ENCODE measurements at regions not wholly inside any gene's neighbourhood (a gene's known extent, or its start where the extent isn't known, plus 50 kb on each side); places are given as distances from the start of the nearest gene placed in this dataset.

DNA sequence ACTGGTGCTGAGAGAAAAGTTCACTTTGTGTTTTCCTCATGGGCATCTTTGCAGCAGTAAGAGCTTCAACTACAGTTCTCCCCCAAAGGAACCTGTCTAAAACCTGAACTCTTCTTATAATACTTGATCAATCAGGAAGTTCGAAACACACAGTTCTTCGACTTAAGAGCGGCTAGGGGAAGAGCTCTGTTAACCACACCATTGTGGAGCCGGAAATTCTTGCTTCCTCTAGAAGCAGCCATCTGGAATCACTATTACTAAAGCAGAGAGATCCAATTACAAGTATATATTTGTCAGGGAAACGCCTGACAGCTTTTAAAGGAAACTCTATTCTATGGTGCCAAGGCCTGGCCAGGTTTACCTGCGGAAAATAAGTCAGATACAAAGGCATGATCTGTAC is 337.3 kb upstream of the CBLB start:
- intact Hi-C loops (cut with DNase I; ENCODE audit: low total_unique reads) (no loop called here), in situ Hi-C loops (cut with MboI; ENCODE audit: low pct_ligation_motif_present in 1 of 4, low pct_unique_long_range_greater_than_20kb in 1 of 4, low sequenced_read_pairs in 3 of 4) (no loop called here)
- no peak overlapping the region for H3K4me3 ChIP-seq
- H3K4me1 ChIP-seq = peaks cover 0 to 3% (median 0%) of the 10 kb centered on the region in 4 donors
- H3K27me3 ChIP-seq = no peaks in the 10 kb centered on the region
- no peaks in the 10 kb centered on the region for H3K36me3 ChIP-seq
- WGBS, 2 donors (ENCODE audit: low coverage in 1 of 2) = 69% methylated on average over 6 of the region's 6 CpGs; no CpG with 5 or more reads in 1 of the 2 donors
- TF ChIP-seq EP300 (IDR thresholded peaks at IDR 0.05; ENCODE audit: low read depth) = no peak
- TF ChIP-seq, protein P1, sequence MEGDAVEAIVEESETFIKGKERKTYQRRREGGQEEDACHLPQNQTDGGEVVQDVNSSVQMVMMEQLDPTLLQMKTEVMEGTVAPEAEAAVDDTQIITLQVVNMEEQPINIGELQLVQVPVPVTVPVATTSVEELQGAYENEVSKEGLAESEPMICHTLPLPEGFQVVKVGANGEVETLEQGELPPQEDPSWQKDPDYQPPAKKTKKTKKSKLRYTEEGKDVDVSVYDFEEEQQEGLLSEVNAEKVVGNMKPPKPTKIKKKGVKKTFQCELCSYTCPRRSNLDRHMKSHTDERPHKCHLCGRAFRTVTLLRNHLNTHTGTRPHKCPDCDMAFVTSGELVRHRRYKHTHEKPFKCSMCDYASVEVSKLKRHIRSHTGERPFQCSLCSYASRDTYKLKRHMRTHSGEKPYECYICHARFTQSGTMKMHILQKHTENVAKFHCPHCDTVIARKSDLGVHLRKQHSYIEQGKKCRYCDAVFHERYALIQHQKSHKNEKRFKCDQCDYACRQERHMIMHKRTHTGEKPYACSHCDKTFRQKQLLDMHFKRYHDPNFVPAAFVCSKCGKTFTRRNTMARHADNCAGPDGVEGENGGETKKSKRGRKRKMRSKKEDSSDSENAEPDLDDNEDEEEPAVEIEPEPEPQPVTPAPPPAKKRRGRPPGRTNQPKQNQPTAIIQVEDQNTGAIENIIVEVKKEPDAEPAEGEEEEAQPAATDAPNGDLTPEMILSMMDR (IDR thresholded peaks at IDR 0.05) = no peak
- TF ChIP-seq POLR2AphosphoS5 (IDR thresholded peaks at IDR 0.05) = no peak
- TF ChIP-seq POLR2A (IDR thresholded peaks at IDR 0.05) = no peak
- peak overlapping the region in 1 of 4 donors; percentile 21 for H3K27ac ChIP-seq
- no peak for DNase-seq
- no peaks in the 10 kb centered on the region for H3K9me3 ChIP-seq

DNA sequence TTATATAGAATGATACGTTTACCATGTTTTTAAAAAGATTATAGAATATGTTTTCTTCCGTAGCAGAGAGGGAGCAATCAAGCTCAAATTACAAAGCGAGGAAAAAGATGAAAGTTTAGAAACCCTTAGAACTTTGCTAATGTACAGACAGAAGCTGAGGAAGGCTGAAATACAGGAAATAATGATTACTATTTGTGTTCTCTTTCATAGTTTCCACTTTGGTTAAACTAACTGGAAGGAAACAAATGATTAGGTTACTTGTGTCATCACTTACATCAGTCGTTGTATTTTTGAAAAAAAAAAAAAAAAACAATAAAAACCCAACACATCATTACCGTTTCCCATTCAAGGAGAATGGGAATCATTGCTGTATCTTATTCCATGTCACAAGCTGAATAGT is 337.8 kb upstream of the CBLB start:
- Histone ChIP-seq H3K4me1 (peaks cover 0 to 3% (median 0%) of the 10 kb centered on the region in 4 donors), H3K27ac (peak overlapping the region in 1 of 4 donors; percentile 21), H3K27me3 (no peaks in the 10 kb centered on the region), H3K4me3 (no peak overlapping the region), H3K36me3 (no peaks in the 10 kb centered on the region), H3K9me3 (no peaks in the 10 kb centered on the region)
- no peak for DNase-seq
- in situ Hi-C loops (cut with MboI; ENCODE audit: low pct_ligation_motif_present in 1 of 4, low pct_unique_long_range_greater_than_20kb in 1 of 4, low sequenced_read_pairs in 3 of 4) (no loop called here), intact Hi-C loops (cut with DNase I; ENCODE audit: low total_unique reads) (no loop called here)
- TF ChIP-seq POLR2AphosphoS5 (IDR thresholded peaks at IDR 0.05) (no peak), POLR2A (IDR thresholded peaks at IDR 0.05) (no peak), EP300 (IDR thresholded peaks at IDR 0.05; ENCODE audit: low read depth) (no peak)
- TF ChIP-seq, protein P1 (IDR thresholded peaks at IDR 0.05) = no peak
- WGBS, 2 donors (ENCODE audit: low coverage in 1 of 2) = 61 to 69% methylated on average over 5 of the region's 5 CpGs

DNA sequence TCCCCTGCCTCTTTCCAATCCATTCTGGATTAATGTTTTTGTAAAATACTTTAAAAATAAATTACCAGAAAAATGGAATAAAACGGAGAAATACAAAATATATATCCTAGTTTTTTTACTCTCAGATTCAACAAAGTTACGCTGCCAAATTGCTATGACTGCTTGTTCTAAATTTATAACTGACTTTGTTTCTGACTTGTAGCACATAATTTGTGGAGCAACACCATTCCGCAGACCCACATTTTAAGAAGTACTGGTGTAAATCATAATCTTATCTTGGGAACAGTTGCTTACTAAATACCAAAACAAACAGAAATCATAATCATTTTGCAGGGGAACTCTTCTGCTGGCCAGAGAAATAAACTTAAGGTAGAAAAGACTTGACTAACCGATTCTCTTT is 339.4 kb upstream of the CBLB start:
- H3K4me3 ChIP-seq = no peak overlapping the region
- no peak overlapping the region for H3K27ac ChIP-seq
- intact Hi-C loops (cut with DNase I; ENCODE audit: low total_unique reads) (no loop called here), in situ Hi-C loops (cut with MboI; ENCODE audit: low pct_ligation_motif_present in 1 of 4, low pct_unique_long_range_greater_than_20kb in 1 of 4, low sequenced_read_pairs in 3 of 4) (no loop called here)
- H3K36me3 ChIP-seq = no peaks in the 10 kb centered on the region
- no peak for DNase-seq
- H3K9me3 ChIP-seq = no peaks in the 10 kb centered on the region
- 61% methylated on average over 4 of the region's 4 CpGs for WGBS, 2 donors (ENCODE audit: low coverage in 1 of 2)
- no peaks in the 10 kb centered on the region for H3K27me3 ChIP-seq
- peaks cover 0 to 13% (median 0%) of the 10 kb centered on the region in 4 donors for H3K4me1 ChIP-seq
- TF ChIP-seq POLR2AphosphoS5 (IDR thresholded peaks at IDR 0.05) = no peak
- TF ChIP-seq EP300 (IDR thresholded peaks at IDR 0.05; ENCODE audit: low read depth) = no peak
- no peak for TF ChIP-seq POLR2A (IDR thresholded peaks at IDR 0.05)
- TF ChIP-seq, protein P1 (IDR thresholded peaks at IDR 0.05) = no peak

DNA sequence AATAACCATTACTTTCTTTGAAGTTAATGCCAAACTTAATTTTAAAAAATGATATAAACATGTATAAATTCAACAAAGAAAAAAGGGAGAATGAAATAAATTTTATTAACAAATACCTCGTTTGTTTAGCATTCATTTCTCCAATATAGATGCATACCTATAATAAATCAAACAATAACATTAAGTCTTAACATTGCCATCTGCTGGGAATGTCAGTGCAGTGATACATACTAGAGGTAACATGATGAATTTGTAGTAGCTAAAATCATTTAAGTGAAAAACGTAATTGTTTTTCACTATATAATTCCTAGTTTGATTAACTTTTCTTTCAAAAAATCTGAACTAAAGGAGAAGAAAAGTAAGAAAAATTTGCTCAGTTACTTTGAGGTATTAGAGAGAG is 340.2 kb upstream of the CBLB start:
- no peak for TF ChIP-seq EP300 (IDR thresholded peaks at IDR 0.05; ENCODE audit: low read depth)
- TF ChIP-seq POLR2A (IDR thresholded peaks at IDR 0.05) = no peak
- no peak for TF ChIP-seq POLR2AphosphoS5 (IDR thresholded peaks at IDR 0.05)
- TF ChIP-seq, protein P1 (IDR thresholded peaks at IDR 0.05) = no peak
- Histone ChIP-seq H3K9me3 (no peaks in the 10 kb centered on the region), H3K27ac (no peak overlapping the region), H3K27me3 (no peaks in the 10 kb centered on the region), H3K4me1 (peaks cover 0 to 14% (median 0%) of the 10 kb centered on the region in 4 donors), H3K36me3 (no peaks in the 10 kb centered on the region), H3K4me3 (no peak overlapping the region)
- intact Hi-C loops (cut with DNase I; ENCODE audit: low total_unique reads) = no loop called here
- 52 to 54% methylated on average over 2 of the region's 2 CpGs for WGBS, 2 donors (ENCODE audit: low coverage in 1 of 2)
- in situ Hi-C loops (cut with MboI; ENCODE audit: low pct_ligation_motif_present in 1 of 4, low pct_unique_long_range_greater_than_20kb in 1 of 4, low sequenced_read_pairs in 3 of 4) = no loop called here
- DNase-seq = no peak

Measured in transverse colon (tissue), 4 donors.